GM23338 (cell line): ENCODE measurements at regions not wholly inside any gene's neighbourhood (a gene's known extent, or its start where the extent isn't known, plus 50 kb on each side); places are given as distances from the start of the nearest gene placed in this dataset.

Source experiments
- CREB1 ChIP-seq: fragments of 250-450 bp; sonication (Bioruptor Pico); IDR thresholded peaks from 2 replicates; pipeline ENCODE4 v1.5.0; 2020; ENCODE audit warnings: low read depth, mild to moderate bottlenecking, moderate library complexity
- CTCF ChIP-seq, 2 experiments: fragments of 200-600 bp in 1 of 2; sonication (generic) in 1 of 2; conservative IDR thresholded peaks; 2 replicates each; pipeline versions ENCODE4 v1.5.1 to v1.6.1; 2016 to 2017; ENCODE audit warnings: antibody characterized with exemption in 2 of 2, low read depth in 2 of 2, mild to moderate bottlenecking in 2 of 2, moderate library complexity in 1 of 2
- ETS1 ChIP-seq: IDR thresholded peaks from 2 replicates; pipeline ENCODE4 v1.6.1; 2016; ENCODE audit warnings: antibody characterized with exemption
- EZH2 ChIP-seq: fragments of 200-600 bp; sonication (generic); IDR thresholded peaks from one replicate; pipeline ENCODE4 v1.8.0; 2017; ENCODE audit warnings: antibody characterized with exemption, mild to moderate bottlenecking, low read depth; ENCODE audit not compliant: unreplicated experiment
- EZH2phosphoT487 ChIP-seq: fragments of 200-600 bp; sonication (generic); IDR thresholded peaks from one replicate; pipeline ENCODE4 v1.8.1; 2018; ENCODE audit warnings: antibody characterized with exemption; ENCODE audit not compliant: unreplicated experiment
- JUNB ChIP-seq: IDR thresholded peaks from one replicate; pipeline ENCODE4 v1.6.1; 2016; ENCODE audit warnings: antibody characterized with exemption; ENCODE audit not compliant: unreplicated experiment
- POLR2AphosphoS5 ChIP-seq: IDR thresholded peaks from 2 replicates; pipeline ENCODE4 v1.6.1; 2016; ENCODE audit warnings: antibody characterized with exemption, low read depth
- REST ChIP-seq: IDR thresholded peaks from one replicate; pipeline ENCODE4 v1.6.1; 2018; ENCODE audit warnings: antibody characterized with exemption; ENCODE audit not compliant: unreplicated experiment

GRCh38 chrX:131830400-131831184 lies 192.5 kb upstream of the STK26 start:
- TF ChIP-seq EZH2phosphoT487 = no peak
- peak; percentile 42 to 75 for TF ChIP-seq CTCF (conservative IDR thresholded peaks at IDR 0.05; ENCODE audit: low read depth in 2 of 2)
- no peak for TF ChIP-seq EZH2
- TF ChIP-seq POLR2AphosphoS5 = peak; percentile 87
- TF ChIP-seq REST = no peak
- TF ChIP-seq JUNB = no peak
- TF ChIP-seq ETS1 = no peak
- no peak for TF ChIP-seq CREB1 (CRISPR knock-in tag)
